ENCODE measurements at regions not wholly inside any gene's neighbourhood (a gene's known extent, or its start where the extent isn't known, plus 50 kb on each side); places are given as distances from the start of the nearest gene placed in this dataset.

DNA sequence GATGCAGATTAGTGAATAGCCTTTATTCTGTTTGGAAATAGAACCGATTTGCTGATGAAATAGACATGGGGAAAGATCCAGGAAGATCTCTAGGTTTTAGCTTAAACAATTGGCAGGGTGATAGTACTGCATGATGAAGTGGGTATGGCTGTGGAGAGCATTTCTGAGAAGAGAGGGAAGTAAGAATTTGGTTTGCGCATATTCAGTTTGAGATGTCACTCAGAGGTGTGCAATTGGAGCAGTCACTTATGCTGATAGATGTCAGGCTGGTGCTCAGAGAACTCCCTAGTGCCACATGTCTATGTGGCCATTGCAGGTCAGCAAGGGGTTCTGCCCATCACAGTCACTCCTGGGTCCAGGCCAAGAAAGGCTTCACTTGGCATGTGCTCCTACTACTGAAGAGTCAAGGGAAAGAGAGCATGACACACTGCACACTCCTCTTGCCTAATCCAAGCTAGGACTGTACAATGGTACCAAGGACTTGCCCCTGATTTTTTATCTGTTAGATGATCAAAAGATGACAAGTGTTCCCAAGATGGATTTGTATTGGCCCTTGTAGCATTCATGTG lies 57.2 kb upstream of the ST8SIA2 start:
- no peak overlapping the region for H3K4me3 ChIP-seq (ENCODE audit: low read depth, low read length)
- FAIRE-seq (peak; percentile 55), DNase-seq (ENCODE audit: low read depth) (no peak)
- TF ChIP-seq, protein P1, sequence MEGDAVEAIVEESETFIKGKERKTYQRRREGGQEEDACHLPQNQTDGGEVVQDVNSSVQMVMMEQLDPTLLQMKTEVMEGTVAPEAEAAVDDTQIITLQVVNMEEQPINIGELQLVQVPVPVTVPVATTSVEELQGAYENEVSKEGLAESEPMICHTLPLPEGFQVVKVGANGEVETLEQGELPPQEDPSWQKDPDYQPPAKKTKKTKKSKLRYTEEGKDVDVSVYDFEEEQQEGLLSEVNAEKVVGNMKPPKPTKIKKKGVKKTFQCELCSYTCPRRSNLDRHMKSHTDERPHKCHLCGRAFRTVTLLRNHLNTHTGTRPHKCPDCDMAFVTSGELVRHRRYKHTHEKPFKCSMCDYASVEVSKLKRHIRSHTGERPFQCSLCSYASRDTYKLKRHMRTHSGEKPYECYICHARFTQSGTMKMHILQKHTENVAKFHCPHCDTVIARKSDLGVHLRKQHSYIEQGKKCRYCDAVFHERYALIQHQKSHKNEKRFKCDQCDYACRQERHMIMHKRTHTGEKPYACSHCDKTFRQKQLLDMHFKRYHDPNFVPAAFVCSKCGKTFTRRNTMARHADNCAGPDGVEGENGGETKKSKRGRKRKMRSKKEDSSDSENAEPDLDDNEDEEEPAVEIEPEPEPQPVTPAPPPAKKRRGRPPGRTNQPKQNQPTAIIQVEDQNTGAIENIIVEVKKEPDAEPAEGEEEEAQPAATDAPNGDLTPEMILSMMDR (IDR thresholded peaks at IDR 0.05; ENCODE audit: insufficient read depth, low read length, severe bottlenecking): no peak
- no peaks in the 10 kb centered on the region for H3K27me3 ChIP-seq (ENCODE audit: control insufficient read depth, insufficient read depth, low read length)
- H3K36me3 ChIP-seq (ENCODE audit: control insufficient read depth, insufficient read depth, low read length): no peaks in the 10 kb centered on the region

GRCh38 chr15:92339361-92339760 lies 54.3 kb upstream of the ST8SIA2 start:
- no peak overlapping the region for H3K4me3 ChIP-seq (ENCODE audit: low read depth, low read length)
- H3K27me3 ChIP-seq (ENCODE audit: control insufficient read depth, insufficient read depth, low read length): no peaks in the 10 kb centered on the region
- FAIRE-seq (no peak), DNase-seq (ENCODE audit: low read depth) (no peak)
- H3K36me3 ChIP-seq (ENCODE audit: control insufficient read depth, insufficient read depth, low read length): no peaks in the 10 kb centered on the region
- TF ChIP-seq, protein P1 (IDR thresholded peaks at IDR 0.05; ENCODE audit: insufficient read depth, low read length, severe bottlenecking): no peak
